ENCODE measurements at regions not wholly inside any gene's neighbourhood (a gene's known extent, or its start where the extent isn't known, plus 50 kb on each side); places are given as distances from the start of the nearest gene placed in this dataset.

- Histone ChIP-seq H3K27ac (ENCODE audit: low read length) (no peak overlapping the region), H3K9ac (ENCODE audit: low read length) (no peak overlapping the region), H3K27me3 (ENCODE audit: insufficient read depth, low read depth, low read length) (no peaks in the 10 kb centered on the region), H4K20me1 (ENCODE audit: insufficient read depth) (no peaks in the 10 kb centered on the region), H3K4me3 (ENCODE audit: low read length) (no peak overlapping the region), H2AFZ (ENCODE audit: low read depth, low read length) (no peak overlapping the region), H3F3A (ENCODE audit: insufficient read depth, low read length, poor library complexity, severe bottlenecking) (no peaks in the 10 kb centered on the region), H3K79me2 (replicated peaks; ENCODE audit: insufficient read depth, low read length) (no peaks in the 10 kb centered on the region), H3K9me3 (ENCODE audit: low read length) (no peaks in the 10 kb centered on the region), H3K36me3 (ENCODE audit: insufficient read depth, low read length) (no peaks in the 10 kb centered on the region), H3K9me2 (ENCODE audit: insufficient read depth, low read length) (no peaks in the 10 kb centered on the region), H3K4me2 (ENCODE audit: low read length) (no peak overlapping the region)
- TF ChIP-seq MXI1 (conservative IDR thresholded peaks at IDR 0.05; ENCODE audit: poor library complexity, severe bottlenecking) (no peak), TAF1 (IDR thresholded peaks at IDR 0.05; ENCODE audit: low read depth) (no peak), CTCF (IDR thresholded peaks at IDR 0.05; ENCODE audit: poor library complexity, severe bottlenecking) (no peak), EP300 (conservative IDR thresholded peaks at IDR 0.05; ENCODE audit: poor library complexity, severe bottlenecking) (no peak), EZH2 (IDR thresholded peaks at IDR 0.05; ENCODE audit: borderline replicate concordance, insufficient read depth, low read length, poor library complexity, severe bottlenecking) (no peak), POLR2AphosphoS5 (IDR thresholded peaks at IDR 0.05) (no peak), REST (IDR thresholded peaks at IDR 0.05; ENCODE audit: borderline replicate concordance) (no peak), SMC3 (conservative IDR thresholded peaks at IDR 0.05; ENCODE audit: poor library complexity) (no peak), RAD21 (conservative IDR thresholded peaks at IDR 0.05) (no peak)
Measured at GRCh38 chr6:165163519-165163918, 145.9 kb downstream of the C6orf118 start.

DNA sequence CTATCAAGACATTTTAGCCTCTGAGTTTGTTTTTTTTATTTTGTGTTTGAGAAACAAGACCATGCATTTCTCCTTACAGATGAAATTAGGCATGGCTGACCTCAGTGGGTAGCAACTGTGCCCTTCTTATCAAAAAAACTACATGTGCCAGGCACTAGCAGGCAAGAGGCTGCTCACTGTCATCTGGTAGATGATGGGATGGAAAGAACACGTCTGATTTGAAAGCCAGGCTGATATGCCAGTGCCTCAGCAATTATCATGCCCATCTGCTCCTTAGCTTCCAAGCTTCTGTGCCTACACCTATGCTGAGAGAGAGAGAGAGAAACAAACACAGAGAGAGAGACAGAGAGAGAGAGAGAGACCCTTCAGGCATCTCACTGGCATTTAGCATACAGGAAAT, 149.9 kb downstream of the C6orf118 start:
- H2AFZ ChIP-seq (ENCODE audit: low read depth, low read length): no peak overlapping the region
- no peaks in the 10 kb centered on the region for H3K9me2 ChIP-seq (ENCODE audit: insufficient read depth, low read length)
- H3K4me3 ChIP-seq (ENCODE audit: low read length): no peak overlapping the region
- TF ChIP-seq EP300 (conservative IDR thresholded peaks at IDR 0.05; ENCODE audit: poor library complexity, severe bottlenecking): no peak
- no peak for TF ChIP-seq SMC3 (conservative IDR thresholded peaks at IDR 0.05; ENCODE audit: poor library complexity)
- TF ChIP-seq EZH2 (IDR thresholded peaks at IDR 0.05; ENCODE audit: borderline replicate concordance, insufficient read depth, low read length, poor library complexity, severe bottlenecking): no peak
- no peak for TF ChIP-seq RAD21 (conservative IDR thresholded peaks at IDR 0.05)
- no peak for TF ChIP-seq MXI1 (conservative IDR thresholded peaks at IDR 0.05; ENCODE audit: poor library complexity, severe bottlenecking)
- no peak for TF ChIP-seq CTCF (IDR thresholded peaks at IDR 0.05; ENCODE audit: poor library complexity, severe bottlenecking)
- no peaks in the 10 kb centered on the region for H3K27me3 ChIP-seq (ENCODE audit: insufficient read depth, low read depth, low read length)
- H3K4me2 ChIP-seq (ENCODE audit: low read length): no peak overlapping the region
- no peaks in the 10 kb centered on the region for H3K36me3 ChIP-seq (ENCODE audit: insufficient read depth, low read length)
- H3K27ac ChIP-seq (ENCODE audit: low read length): peak overlapping the region; percentile 15
- no peaks in the 10 kb centered on the region for H3K9me3 ChIP-seq (ENCODE audit: low read length)
- H3K79me2 ChIP-seq (replicated peaks; ENCODE audit: insufficient read depth, low read length): no peaks in the 10 kb centered on the region
- no peaks in the 10 kb centered on the region for H4K20me1 ChIP-seq (ENCODE audit: insufficient read depth)
- H3K9ac ChIP-seq (ENCODE audit: low read length): no peak overlapping the region
- no peaks in the 10 kb centered on the region for H3F3A ChIP-seq (ENCODE audit: insufficient read depth, low read length, poor library complexity, severe bottlenecking)

Data from neural cell (in vitro differentiated cells).